ENCODE measurements at regions not wholly inside any gene's neighbourhood (a gene's known extent, or its start where the extent isn't known, plus 50 kb on each side); places are given as distances from the start of the nearest gene placed in this dataset.

GRCh38 chr7:116438267-116438666 is 61.3 kb upstream of the CAV2 start:
- TF ChIP-seq, protein P1, sequence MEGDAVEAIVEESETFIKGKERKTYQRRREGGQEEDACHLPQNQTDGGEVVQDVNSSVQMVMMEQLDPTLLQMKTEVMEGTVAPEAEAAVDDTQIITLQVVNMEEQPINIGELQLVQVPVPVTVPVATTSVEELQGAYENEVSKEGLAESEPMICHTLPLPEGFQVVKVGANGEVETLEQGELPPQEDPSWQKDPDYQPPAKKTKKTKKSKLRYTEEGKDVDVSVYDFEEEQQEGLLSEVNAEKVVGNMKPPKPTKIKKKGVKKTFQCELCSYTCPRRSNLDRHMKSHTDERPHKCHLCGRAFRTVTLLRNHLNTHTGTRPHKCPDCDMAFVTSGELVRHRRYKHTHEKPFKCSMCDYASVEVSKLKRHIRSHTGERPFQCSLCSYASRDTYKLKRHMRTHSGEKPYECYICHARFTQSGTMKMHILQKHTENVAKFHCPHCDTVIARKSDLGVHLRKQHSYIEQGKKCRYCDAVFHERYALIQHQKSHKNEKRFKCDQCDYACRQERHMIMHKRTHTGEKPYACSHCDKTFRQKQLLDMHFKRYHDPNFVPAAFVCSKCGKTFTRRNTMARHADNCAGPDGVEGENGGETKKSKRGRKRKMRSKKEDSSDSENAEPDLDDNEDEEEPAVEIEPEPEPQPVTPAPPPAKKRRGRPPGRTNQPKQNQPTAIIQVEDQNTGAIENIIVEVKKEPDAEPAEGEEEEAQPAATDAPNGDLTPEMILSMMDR (IDR thresholded peaks at IDR 0.05; ENCODE audit: borderline replicate concordance, extremely low read depth, insufficient read depth) = no peak
- Histone ChIP-seq H3K4me1 (ENCODE audit: control insufficient read depth in 2 of 3, insufficient read depth in 2 of 3, low read depth in 1 of 3, low read length in 3 of 3) (no peaks in the 10 kb centered on the region), H3K36me3 (ENCODE audit: control insufficient read depth in 2 of 3, insufficient read depth in 3 of 3, low read length in 3 of 3) (no peaks in the 10 kb centered on the region), H3K9me3 (ENCODE audit: control insufficient read depth in 2 of 3, insufficient read depth in 1 of 3, low read length in 3 of 3) (no peaks in the 10 kb centered on the region), H3K27me3 (ENCODE audit: control insufficient read depth, insufficient read depth, low read length) (no peaks in the 10 kb centered on the region), H3K4me3 (ENCODE audit: low read length in 3 of 3) (no peak overlapping the region), H3K27ac (ENCODE audit: low read depth in 2 of 2, low read length in 2 of 2) (no peak overlapping the region), H3K9ac (ENCODE audit: low read length in 3 of 3) (no peak overlapping the region)
- intact Hi-C loops (cut with DNase I) = no loop called here
- DNase-seq = no peak
- no peak for FAIRE-seq

DNA sequence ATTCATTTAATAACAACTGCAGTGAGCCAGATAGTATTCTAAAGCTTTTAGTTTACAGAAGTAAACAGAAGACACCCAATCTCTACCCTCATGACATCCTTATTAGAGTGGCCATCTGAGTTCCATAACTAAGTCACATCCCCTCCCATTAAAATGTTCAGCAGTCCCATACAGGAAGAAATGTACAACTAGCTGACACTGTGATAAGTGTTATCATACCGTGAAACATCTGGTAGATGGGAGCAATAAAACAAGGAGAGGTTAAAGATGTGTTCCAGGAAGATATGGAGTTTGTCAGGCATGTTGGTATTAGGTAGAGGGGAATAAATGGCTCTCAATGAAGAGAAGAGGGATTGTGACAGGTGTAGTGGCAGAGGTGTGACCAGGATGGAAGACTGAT is 60.5 kb upstream of the CAV2 start:
- TF ChIP-seq, protein P1 (IDR thresholded peaks at IDR 0.05; ENCODE audit: borderline replicate concordance, extremely low read depth, insufficient read depth) = no peak
- Histone ChIP-seq H3K9me3 (ENCODE audit: control insufficient read depth in 2 of 3, insufficient read depth in 1 of 3, low read length in 3 of 3) (no peaks in the 10 kb centered on the region), H3K9ac (ENCODE audit: low read length in 3 of 3) (no peak overlapping the region), H3K27me3 (ENCODE audit: control insufficient read depth, insufficient read depth, low read length) (no peaks in the 10 kb centered on the region), H3K36me3 (ENCODE audit: control insufficient read depth in 2 of 3, insufficient read depth in 3 of 3, low read length in 3 of 3) (no peaks in the 10 kb centered on the region), H3K27ac (ENCODE audit: low read depth in 2 of 2, low read length in 2 of 2) (no peak overlapping the region), H3K4me3 (ENCODE audit: low read length in 3 of 3) (no peak overlapping the region), H3K4me1 (ENCODE audit: control insufficient read depth in 2 of 3, insufficient read depth in 2 of 3, low read depth in 1 of 3, low read length in 3 of 3) (no peaks in the 10 kb centered on the region)
- FAIRE-seq (no peak), DNase-seq (no peak)
- intact Hi-C loops (cut with DNase I) = no loop called here

DNA sequence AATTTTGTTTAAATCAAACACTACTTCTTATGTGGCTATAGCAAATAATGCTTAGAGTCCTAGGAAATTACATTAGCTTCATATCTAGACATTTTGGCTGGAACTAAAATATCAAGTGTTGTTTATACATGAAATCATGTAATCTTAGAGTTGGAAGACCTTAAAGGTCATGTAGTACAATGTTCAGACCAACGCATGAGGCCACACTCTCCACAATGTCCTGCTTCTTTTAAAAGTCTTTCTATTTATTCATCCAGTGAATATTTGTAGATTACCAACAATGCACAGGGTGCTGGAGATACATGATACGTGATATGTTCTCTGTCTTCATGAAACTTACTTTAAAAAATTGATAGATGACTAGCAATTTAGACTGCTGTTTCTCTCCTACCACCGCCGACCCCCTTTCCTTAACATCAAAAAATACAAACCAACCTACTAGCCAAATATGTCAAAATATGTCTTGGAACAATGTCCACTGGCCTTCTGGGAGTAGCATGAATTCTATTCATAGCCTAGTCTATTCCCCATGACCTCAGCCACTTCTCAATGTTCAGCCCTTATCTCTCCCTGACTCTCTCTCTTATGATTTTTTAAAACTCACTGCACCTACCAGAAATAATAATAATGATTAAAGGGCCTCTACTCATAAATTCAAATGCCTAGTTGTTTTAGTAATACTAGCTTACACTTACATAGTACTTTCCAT is 59.5 kb upstream of the CAV2 start:
- H3K27ac ChIP-seq (ENCODE audit: low read depth in 2 of 2, low read length in 2 of 2) = peak overlapping the region in 1 of 2 donors; percentile 7
- no peak for DNase-seq
- H3K9ac ChIP-seq (ENCODE audit: low read length in 3 of 3) = no peak overlapping the region
- H3K36me3 ChIP-seq (ENCODE audit: control insufficient read depth in 2 of 3, insufficient read depth in 3 of 3, low read length in 3 of 3) = no peaks in the 10 kb centered on the region
- TF ChIP-seq, protein P1 (IDR thresholded peaks at IDR 0.05; ENCODE audit: borderline replicate concordance, extremely low read depth, insufficient read depth) = no peak
- H3K4me3 ChIP-seq (ENCODE audit: low read length in 3 of 3) = no peak overlapping the region
- intact Hi-C loops (cut with DNase I) = no loop called here
- H3K27me3 ChIP-seq (ENCODE audit: control insufficient read depth, insufficient read depth, low read length) = no peaks in the 10 kb centered on the region
- H3K9me3 ChIP-seq (ENCODE audit: control insufficient read depth in 2 of 3, insufficient read depth in 1 of 3, low read length in 3 of 3) = no peaks in the 10 kb centered on the region
- no peak for FAIRE-seq
- H3K4me1 ChIP-seq (ENCODE audit: control insufficient read depth in 2 of 3, insufficient read depth in 2 of 3, low read depth in 1 of 3, low read length in 3 of 3) = no peaks in the 10 kb centered on the region

GRCh38 chr7:116441534-116441933 is 58.0 kb upstream of the CAV2 start:
- Histone ChIP-seq H3K9me3 (ENCODE audit: control insufficient read depth in 2 of 3, insufficient read depth in 1 of 3, low read length in 3 of 3) (no peaks in the 10 kb centered on the region), H3K27ac (ENCODE audit: low read depth in 2 of 2, low read length in 2 of 2) (no peak overlapping the region), H3K27me3 (ENCODE audit: control insufficient read depth, insufficient read depth, low read length) (no peaks in the 10 kb centered on the region), H3K4me3 (ENCODE audit: low read length in 3 of 3) (no peak overlapping the region), H3K9ac (ENCODE audit: low read length in 3 of 3) (no peak overlapping the region), H3K36me3 (ENCODE audit: control insufficient read depth in 2 of 3, insufficient read depth in 3 of 3, low read length in 3 of 3) (no peaks in the 10 kb centered on the region), H3K4me1 (ENCODE audit: control insufficient read depth in 2 of 3, insufficient read depth in 2 of 3, low read depth in 1 of 3, low read length in 3 of 3) (no peaks in the 10 kb centered on the region)
- DNase-seq (peak in 1 of 5 donors; percentile 13), FAIRE-seq (no peak)
- intact Hi-C loops (cut with DNase I) = no loop called here
- TF ChIP-seq, protein P1 (IDR thresholded peaks at IDR 0.05; ENCODE audit: borderline replicate concordance, extremely low read depth, insufficient read depth) = no peak
